ENCODE measurements at regions not wholly inside any gene's neighbourhood (a gene's known extent, or its start where the extent isn't known, plus 50 kb on each side); places are given as distances from the start of the nearest gene placed in this dataset.

GRCh38 chr14:95003099-95003960 lies 154.0 kb downstream of the DICER1 start:
- no peaks in the 10 kb centered on the region for H3K36me3 ChIP-seq (ENCODE audit: low read depth)
- peak; percentile 15; the same call in 1 of the 3 replicates for ATAC-seq (ENCODE audit: low read depth)
- TF ChIP-seq, protein P1, sequence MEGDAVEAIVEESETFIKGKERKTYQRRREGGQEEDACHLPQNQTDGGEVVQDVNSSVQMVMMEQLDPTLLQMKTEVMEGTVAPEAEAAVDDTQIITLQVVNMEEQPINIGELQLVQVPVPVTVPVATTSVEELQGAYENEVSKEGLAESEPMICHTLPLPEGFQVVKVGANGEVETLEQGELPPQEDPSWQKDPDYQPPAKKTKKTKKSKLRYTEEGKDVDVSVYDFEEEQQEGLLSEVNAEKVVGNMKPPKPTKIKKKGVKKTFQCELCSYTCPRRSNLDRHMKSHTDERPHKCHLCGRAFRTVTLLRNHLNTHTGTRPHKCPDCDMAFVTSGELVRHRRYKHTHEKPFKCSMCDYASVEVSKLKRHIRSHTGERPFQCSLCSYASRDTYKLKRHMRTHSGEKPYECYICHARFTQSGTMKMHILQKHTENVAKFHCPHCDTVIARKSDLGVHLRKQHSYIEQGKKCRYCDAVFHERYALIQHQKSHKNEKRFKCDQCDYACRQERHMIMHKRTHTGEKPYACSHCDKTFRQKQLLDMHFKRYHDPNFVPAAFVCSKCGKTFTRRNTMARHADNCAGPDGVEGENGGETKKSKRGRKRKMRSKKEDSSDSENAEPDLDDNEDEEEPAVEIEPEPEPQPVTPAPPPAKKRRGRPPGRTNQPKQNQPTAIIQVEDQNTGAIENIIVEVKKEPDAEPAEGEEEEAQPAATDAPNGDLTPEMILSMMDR (IDR thresholded peaks at IDR 0.05; ENCODE audit: poor library complexity, severe bottlenecking): no peak

GRCh38 chr14:94998685-94999084 lies 158.6 kb downstream of the DICER1 start:
- H3K4me3 ChIP-seq (ENCODE audit: severe bottlenecking): no peak overlapping the region
- ATAC-seq (ENCODE audit: low read depth) (peak; percentile 49), DNase-seq (ENCODE audit: low spot score) (no peak)
- no peaks in the 10 kb centered on the region for H3K36me3 ChIP-seq (ENCODE audit: low read depth)
- no peaks in the 10 kb centered on the region for H3K27me3 ChIP-seq (ENCODE audit: insufficient read depth, poor library complexity, severe bottlenecking)
- H3K4me1 ChIP-seq (ENCODE audit: insufficient read depth, poor library complexity, severe bottlenecking): no peaks in the 10 kb centered on the region
- no peak overlapping the region for H3K27ac ChIP-seq (ENCODE audit: poor library complexity, severe bottlenecking)
- no peaks in the 10 kb centered on the region for H3K9me3 ChIP-seq (ENCODE audit: severe bottlenecking)
- TF ChIP-seq, protein P1 (IDR thresholded peaks at IDR 0.05; ENCODE audit: poor library complexity, severe bottlenecking): no peak

More at GRCh38 chr14:95003099-95003960, 154.0 kb downstream of the DICER1 start:
- DNase-seq (ENCODE audit: low spot score): no peak
- no peak overlapping the region for H3K27ac ChIP-seq (ENCODE audit: poor library complexity, severe bottlenecking)
- no peaks in the 10 kb centered on the region for H3K9me3 ChIP-seq (ENCODE audit: severe bottlenecking)
- H3K4me3 ChIP-seq (ENCODE audit: severe bottlenecking): no peak overlapping the region
- H3K27me3 ChIP-seq (ENCODE audit: insufficient read depth, poor library complexity, severe bottlenecking): peaks cover 11% of the 10 kb centered on the region
- no peaks in the 10 kb centered on the region for H3K4me1 ChIP-seq (ENCODE audit: insufficient read depth, poor library complexity, severe bottlenecking)

DNA sequence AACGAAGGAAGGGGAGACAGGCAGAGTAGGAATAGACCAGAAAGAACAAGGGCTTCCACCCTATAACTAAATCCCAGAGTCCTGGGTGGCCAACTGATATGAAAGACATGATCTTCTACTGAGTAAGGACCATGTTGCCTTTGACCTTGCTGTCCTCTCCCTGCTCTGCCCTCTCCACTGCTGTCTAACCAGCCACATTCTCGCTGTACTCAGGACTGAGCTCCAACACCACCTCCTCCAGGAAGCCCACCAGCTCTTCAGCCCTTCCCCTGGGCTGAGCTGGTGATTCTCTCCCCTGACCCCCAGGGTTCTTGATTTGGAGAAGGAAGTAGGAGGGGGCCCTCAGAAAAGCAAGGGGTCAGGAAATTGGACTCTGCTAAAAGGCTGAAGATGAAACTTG lies 159.2 kb downstream of the DICER1 start:
- no peak for DNase-seq (ENCODE audit: low spot score)
- TF ChIP-seq, protein P1 (IDR thresholded peaks at IDR 0.05; ENCODE audit: poor library complexity, severe bottlenecking): no peak
- Histone ChIP-seq H3K27me3 (ENCODE audit: insufficient read depth, poor library complexity, severe bottlenecking) (no peaks in the 10 kb centered on the region), H3K4me1 (ENCODE audit: insufficient read depth, poor library complexity, severe bottlenecking) (no peaks in the 10 kb centered on the region), H3K4me3 (ENCODE audit: severe bottlenecking) (no peak overlapping the region), H3K36me3 (ENCODE audit: low read depth) (no peaks in the 10 kb centered on the region), H3K9me3 (ENCODE audit: severe bottlenecking) (no peaks in the 10 kb centered on the region), H3K27ac (ENCODE audit: poor library complexity, severe bottlenecking) (no peak overlapping the region)
- no peak for ATAC-seq (ENCODE audit: low read depth)

DNA sequence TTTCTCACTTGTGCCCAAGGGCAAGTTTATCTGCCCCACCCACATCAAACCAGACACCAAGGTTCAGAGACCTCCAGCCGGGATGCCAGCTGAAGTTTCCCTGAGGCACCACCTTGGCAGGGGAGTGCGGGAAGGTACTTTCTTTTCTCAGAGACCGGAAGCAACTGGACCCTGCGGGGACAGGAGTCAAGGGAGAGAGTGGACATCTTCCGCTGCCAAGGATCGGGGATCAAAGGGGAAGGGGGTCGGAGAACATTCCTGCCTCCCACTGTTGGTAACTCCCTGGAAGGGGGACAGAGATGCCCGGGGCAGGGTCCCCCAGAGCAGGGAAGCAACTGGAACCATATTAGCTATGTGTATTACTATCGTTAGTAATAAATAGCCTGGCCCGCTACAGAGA lies 161.8 kb downstream of the DICER1 start:
- Histone ChIP-seq H3K4me3 (ENCODE audit: severe bottlenecking) (no peak overlapping the region), H3K4me1 (ENCODE audit: insufficient read depth, poor library complexity, severe bottlenecking) (peaks cover 8% of the 10 kb centered on the region), H3K36me3 (ENCODE audit: low read depth) (no peaks in the 10 kb centered on the region), H3K9me3 (ENCODE audit: severe bottlenecking) (no peaks in the 10 kb centered on the region), H3K27me3 (ENCODE audit: insufficient read depth, poor library complexity, severe bottlenecking) (no peaks in the 10 kb centered on the region), H3K27ac (ENCODE audit: poor library complexity, severe bottlenecking) (no peak overlapping the region)
- no peak for ATAC-seq (ENCODE audit: low read depth)
- TF ChIP-seq, protein P1 (IDR thresholded peaks at IDR 0.05; ENCODE audit: poor library complexity, severe bottlenecking): no peak
- no peak for DNase-seq (ENCODE audit: low spot score)

DNA sequence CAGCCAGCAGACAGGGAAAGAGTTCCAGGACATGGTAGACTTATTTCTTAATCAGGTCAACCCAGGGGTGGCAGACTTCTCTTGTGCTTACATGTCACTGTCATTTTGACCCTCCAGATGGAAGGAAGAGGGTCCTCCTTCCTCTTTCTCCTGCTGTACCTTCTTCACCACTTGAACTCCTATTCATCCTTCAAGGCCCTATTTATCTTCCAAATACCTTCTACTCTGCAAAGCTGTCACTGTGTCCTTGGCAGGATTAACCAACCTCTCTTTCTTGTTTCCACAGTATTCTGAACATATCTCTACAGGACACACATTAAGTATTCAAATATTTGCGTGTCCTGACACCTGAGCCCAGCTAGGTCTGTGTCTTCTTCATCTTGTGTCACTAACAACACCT lies 163.1 kb downstream of the DICER1 start:
- Histone ChIP-seq H3K4me3 (ENCODE audit: severe bottlenecking) (no peak overlapping the region), H3K27me3 (ENCODE audit: insufficient read depth, poor library complexity, severe bottlenecking) (no peaks in the 10 kb centered on the region), H3K36me3 (ENCODE audit: low read depth) (no peaks in the 10 kb centered on the region), H3K27ac (ENCODE audit: poor library complexity, severe bottlenecking) (no peak overlapping the region), H3K4me1 (ENCODE audit: insufficient read depth, poor library complexity, severe bottlenecking) (peaks cover 8% of the 10 kb centered on the region), H3K9me3 (ENCODE audit: severe bottlenecking) (no peaks in the 10 kb centered on the region)
- no peak for DNase-seq (ENCODE audit: low spot score)
- no peak for ATAC-seq (ENCODE audit: low read depth)
- TF ChIP-seq, protein P1 (IDR thresholded peaks at IDR 0.05; ENCODE audit: poor library complexity, severe bottlenecking): no peak

All from RWPE2 (cell line).